ENCODE measurements at regions not wholly inside any gene's neighbourhood (a gene's known extent, or its start where the extent isn't known, plus 50 kb on each side); places are given as distances from the start of the nearest gene placed in this dataset.

- TF ChIP-seq CTCF (IDR thresholded peaks at IDR 0.05) (no peak), POLR2AphosphoS5 (IDR thresholded peaks at IDR 0.05) (no peak)
Observed at GRCh38 chr4:147090486-147090885, 144.8 kb upstream of the TTC29 start.

All from prostate gland (tissue), 2 donors.